B cell (primary cell): ENCODE measurements at regions not wholly inside any gene's neighbourhood (a gene's known extent, or its start where the extent isn't known, plus 50 kb on each side); places are given as distances from the start of the nearest gene placed in this dataset.
A peak's percentile ranks its signal among the peaks of the same experiment; 100 is the strongest.
"Not testable (repeated sequence)": the region's sequence is repeated elsewhere in the genome, so short reads cannot be mapped to it uniquely, and the experiment has no call there.

Source experiments
- ATAC-seq: fragments of 200-7000 bp; cut with Tn5 transposase; one replicate; pipeline ENCODE4 v1.10.0; 2021; ENCODE audit warnings: low read depth, mild to moderate bottlenecking, moderate number of reproducible peaks, moderate library complexity
- CTCF ChIA-PET: fragments of 350-600 bp; sonication (Branson Sonifier 250); formaldehyde crosslinking; loops from one replicate; lab custom pipeline; 2021; ENCODE audit warnings: antibody characterized with exemption, inconsistent platforms; lab: Charles Lee
- POLR2A ChIA-PET: fragments of 350-600 bp; sonication (Branson Sonifier 250); formaldehyde crosslinking; loops from one replicate; lab custom pipeline; 2021; ENCODE audit warnings: antibody characterized with exemption; lab: Charles Lee
- DNase-seq: peaks from one replicate; pipeline ENCODE4 v3.0.0; 2013
- H2AFZ ChIP-seq: 2 replicates; pipeline ENCODE4 v1.6.1; 2012; ENCODE audit warnings: mild to moderate bottlenecking, low read depth, low read length; ENCODE audit not compliant: insufficient read depth, poor library complexity, severe bottlenecking
- H3K27ac ChIP-seq, 2 donors: 1 replicate in 1 of 2; 2 replicates in 1 of 2; pipeline ENCODE4 v1.5.1; 2012 to 2013; ENCODE audit warnings: low read length in 2 of 2, mild to moderate bottlenecking in 2 of 2, moderate library complexity in 1 of 2
- H3K27me3 ChIP-seq, 4 experiments: fragments of 200-600 bp in 1 of 4; sonication (generic) in 1 of 4; replicated peaks in 1 of 4; 1 replicate in 2 of 4; 2 replicates in 2 of 4; pipeline versions ENCODE4 v1.6.1 to v1.7.0; 2013 to 2016; ENCODE audit warnings: low read length in 3 of 4, mild to moderate bottlenecking in 2 of 4, mixed read lengths in 1 of 4, moderate library complexity in 1 of 4; ENCODE audit not compliant: insufficient read depth in 4 of 4, control insufficient read depth in 3 of 4; ENCODE audit errors: control extremely low read depth in 1 of 4
- H3K36me3 ChIP-seq, 2 experiments: replicated peaks in 1 of 2; 1 replicate in 1 of 2; 2 replicates in 1 of 2; pipeline versions ENCODE4 v1.6.1 to v1.7.1; 2013; ENCODE audit warnings: low read length in 1 of 2; ENCODE audit not compliant: insufficient read depth in 2 of 2, control insufficient read depth in 1 of 2; ENCODE audit errors: control extremely low read depth in 1 of 2, extremely low read depth in 1 of 2
- H3K4me1 ChIP-seq, 2 donors: fragments of 200-600 bp in 1 of 2; sonication (generic) in 1 of 2; 1 replicate in 1 of 2; 2 replicates in 1 of 2; pipeline versions ENCODE4 v1.5.1 to v1.6.1; 2013 to 2017; ENCODE audit warnings: low read length in 2 of 2; ENCODE audit not compliant: control insufficient read depth in 2 of 2, insufficient read depth in 2 of 2
- H3K4me2 ChIP-seq: replicated peaks from 2 replicates; pipeline ENCODE3; 2012; ENCODE audit warnings: mild to moderate bottlenecking, low read depth, low read length; ENCODE audit not compliant: poor library complexity, severe bottlenecking
- H3K4me3 ChIP-seq, 5 experiments: fragments of 200-600 bp in 1 of 5; sonication (generic) in 1 of 5; 1 replicate in 3 of 5; 2 replicates in 2 of 5; pipeline versions ENCODE4 v1.5.1 to v1.7.0; 2011 to 2016; ENCODE audit warnings: low read length in 4 of 5, mild to moderate bottlenecking in 4 of 5, low read depth in 2 of 5, control low read depth in 1 of 5, moderate library complexity in 1 of 5; ENCODE audit not compliant: insufficient read depth in 1 of 5; ENCODE audit errors: control extremely low read depth in 1 of 5, extremely low read depth in 1 of 5
- H3K79me2 ChIP-seq: fragments of 200-600 bp; sonication (generic); one replicate; pipeline ENCODE4 v1.6.0; 2016; ENCODE audit warnings: low read length; ENCODE audit not compliant: control insufficient read depth, insufficient read depth
- H3K9ac ChIP-seq: fragments of 200-600 bp; sonication (generic); 2 replicates; pipeline ENCODE4 v1.6.1; 2017; ENCODE audit warnings: mild to moderate bottlenecking, low read length, moderate library complexity
- H3K9me3 ChIP-seq, 3 donors: one replicate each; pipeline versions ENCODE4 v1.6.1 to v1.7.1; 2013; ENCODE audit warnings: low read length in 2 of 3; ENCODE audit not compliant: control insufficient read depth in 2 of 3, insufficient read depth in 1 of 3; ENCODE audit errors: control extremely low read depth in 1 of 3
- H4K20me1 ChIP-seq: 2 replicates; pipeline ENCODE4 v1.6.0; 2012; ENCODE audit warnings: mild to moderate bottlenecking, low read length; ENCODE audit not compliant: insufficient read depth, control insufficient read depth, poor library complexity, severe bottlenecking
- H3K27ac Mint-ChIP-seq: one replicate; pipeline ENCODE4 v1.8.0; 2021; ENCODE audit warnings: mixed read lengths
- H3K27me3 Mint-ChIP-seq: one replicate; pipeline ENCODE4 v1.8.0; 2021; ENCODE audit warnings: mixed read lengths
- H3K4me1 Mint-ChIP-seq: one replicate; pipeline ENCODE4 v1.8.0; 2021; ENCODE audit warnings: mixed read lengths
- H3K4me3 Mint-ChIP-seq: one replicate; pipeline ENCODE4 v1.8.0; 2021; ENCODE audit warnings: mixed read lengths
- H3K9me3 Mint-ChIP-seq: one replicate; pipeline ENCODE4 v1.8.0; 2022; ENCODE audit warnings: mixed read lengths; ENCODE audit not compliant: insufficient read depth
- WGBS: methylation state at CpG from one replicate; pipeline ENCODE4 v1.1.5; 2013; ENCODE audit warnings: missing lambda C conversion rate; ENCODE audit not compliant: insufficient coverage; 5-methylcytosine and 5-hydroxymethylcytosine counted together
- intact Hi-C: fragments of 100-400 bp; cut with micrococcal nuclease; formaldehyde crosslinking; loops from one replicate; pipeline ENCODE4 v1.10.0; 2022
- TF ChIP-seq, protein P1 (sequence below): fragments of 200-600 bp; IDR thresholded peaks from one replicate; pipeline ENCODE4 v1.8.0; 2022; ENCODE audit warnings: antibody characterized with exemption, mild to moderate bottlenecking

DNA sequence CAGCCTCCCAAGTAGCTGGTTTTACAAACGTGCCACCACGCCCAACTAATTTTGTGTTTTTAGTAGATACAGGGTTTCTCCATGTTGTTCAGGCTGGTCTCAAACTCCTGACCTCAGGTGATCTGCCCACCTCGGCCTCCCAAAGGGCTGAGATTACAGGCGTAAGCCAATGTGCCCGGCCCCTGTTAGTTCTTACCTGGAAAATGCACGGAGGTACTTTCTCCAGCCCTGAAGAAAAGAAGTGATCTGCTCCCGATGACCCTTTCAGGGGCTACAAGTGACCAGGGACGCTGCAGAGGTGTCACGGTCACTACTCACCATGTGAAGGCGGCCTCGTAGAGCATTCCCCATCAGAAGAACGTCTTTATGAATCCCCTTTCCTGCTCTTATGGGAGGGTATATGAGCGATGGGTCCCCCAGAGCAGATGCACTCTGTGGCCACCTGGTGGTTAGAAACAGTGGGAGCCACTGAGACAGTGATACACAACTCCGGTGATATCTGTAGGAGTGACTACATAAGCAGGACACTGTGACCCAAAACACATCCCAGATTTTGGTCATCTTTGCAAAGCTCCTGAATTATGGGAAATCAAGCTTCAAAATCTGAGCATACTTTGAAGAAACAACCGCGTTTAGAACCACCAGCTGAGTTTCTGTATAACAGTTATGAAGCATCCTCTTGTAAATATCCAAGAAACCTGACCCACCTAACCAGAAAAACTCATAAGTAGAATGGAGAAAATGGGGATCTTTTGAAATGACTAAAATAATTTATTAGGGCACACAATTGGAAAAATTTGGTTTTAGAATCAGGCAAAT lies 102.7 kb upstream of the NBPF11 start:
- CTCF ChIA-PET, H3K9me3 ChIP-seq, H3K27ac Mint-ChIP-seq, H3K9ac ChIP-seq, H3K4me3 ChIP-seq, H3K36me3 ChIP-seq, POLR2A ChIA-PET, H4K20me1 ChIP-seq, H3K27me3 Mint-ChIP-seq, H2AFZ ChIP-seq, H3K4me2 ChIP-seq, H3K4me3 Mint-ChIP-seq, H3K27ac ChIP-seq, intact Hi-C loops, H3K79me2 ChIP-seq, H3K4me1 Mint-ChIP-seq, H3K9me3 Mint-ChIP-seq, H3K27me3 ChIP-seq, H3K4me1 ChIP-seq: not testable (repeated sequence)
- DNase-seq (peak; percentile 46), ATAC-seq (peak; percentile 43)
- WGBS: 53% methylated on average over 6 of the region's 16 CpGs
- TF ChIP-seq, protein P1, sequence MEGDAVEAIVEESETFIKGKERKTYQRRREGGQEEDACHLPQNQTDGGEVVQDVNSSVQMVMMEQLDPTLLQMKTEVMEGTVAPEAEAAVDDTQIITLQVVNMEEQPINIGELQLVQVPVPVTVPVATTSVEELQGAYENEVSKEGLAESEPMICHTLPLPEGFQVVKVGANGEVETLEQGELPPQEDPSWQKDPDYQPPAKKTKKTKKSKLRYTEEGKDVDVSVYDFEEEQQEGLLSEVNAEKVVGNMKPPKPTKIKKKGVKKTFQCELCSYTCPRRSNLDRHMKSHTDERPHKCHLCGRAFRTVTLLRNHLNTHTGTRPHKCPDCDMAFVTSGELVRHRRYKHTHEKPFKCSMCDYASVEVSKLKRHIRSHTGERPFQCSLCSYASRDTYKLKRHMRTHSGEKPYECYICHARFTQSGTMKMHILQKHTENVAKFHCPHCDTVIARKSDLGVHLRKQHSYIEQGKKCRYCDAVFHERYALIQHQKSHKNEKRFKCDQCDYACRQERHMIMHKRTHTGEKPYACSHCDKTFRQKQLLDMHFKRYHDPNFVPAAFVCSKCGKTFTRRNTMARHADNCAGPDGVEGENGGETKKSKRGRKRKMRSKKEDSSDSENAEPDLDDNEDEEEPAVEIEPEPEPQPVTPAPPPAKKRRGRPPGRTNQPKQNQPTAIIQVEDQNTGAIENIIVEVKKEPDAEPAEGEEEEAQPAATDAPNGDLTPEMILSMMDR: peak; percentile 75

DNA sequence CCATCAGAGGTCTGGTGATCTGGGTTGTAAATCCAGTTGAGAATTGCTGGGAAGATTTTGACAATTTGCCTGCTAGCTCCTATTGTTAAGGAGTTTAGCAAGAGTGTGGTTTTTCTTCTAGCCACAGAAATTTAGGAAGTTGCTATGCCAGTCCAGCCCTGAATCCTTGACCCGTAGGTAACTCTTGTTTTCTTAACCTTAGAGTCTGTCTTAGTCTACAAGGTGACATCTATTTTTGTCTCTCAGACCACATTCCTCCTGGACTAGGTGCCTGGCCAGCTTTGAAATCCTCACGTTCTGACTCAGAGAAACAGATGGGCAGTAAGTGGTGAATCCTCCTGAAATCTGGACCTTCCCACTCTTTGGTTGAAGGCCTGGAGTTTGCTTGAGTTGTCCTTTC lies 101.7 kb upstream of the NBPF11 start:
- H3K4me1 Mint-ChIP-seq, H3K27ac Mint-ChIP-seq, H4K20me1 ChIP-seq, ATAC-seq, H3K4me1 ChIP-seq, H3K27me3 Mint-ChIP-seq, H3K27ac ChIP-seq, intact Hi-C loops, H3K9ac ChIP-seq, H2AFZ ChIP-seq, H3K4me3 Mint-ChIP-seq, H3K9me3 ChIP-seq, H3K27me3 ChIP-seq, H3K36me3 ChIP-seq, DNase-seq, POLR2A ChIA-PET, CTCF ChIA-PET, H3K9me3 Mint-ChIP-seq, H3K4me2 ChIP-seq, H3K4me3 ChIP-seq, H3K79me2 ChIP-seq: not testable (repeated sequence)
- no CpG with 5 or more reads among the region's 2 CpGs for WGBS

DNA sequence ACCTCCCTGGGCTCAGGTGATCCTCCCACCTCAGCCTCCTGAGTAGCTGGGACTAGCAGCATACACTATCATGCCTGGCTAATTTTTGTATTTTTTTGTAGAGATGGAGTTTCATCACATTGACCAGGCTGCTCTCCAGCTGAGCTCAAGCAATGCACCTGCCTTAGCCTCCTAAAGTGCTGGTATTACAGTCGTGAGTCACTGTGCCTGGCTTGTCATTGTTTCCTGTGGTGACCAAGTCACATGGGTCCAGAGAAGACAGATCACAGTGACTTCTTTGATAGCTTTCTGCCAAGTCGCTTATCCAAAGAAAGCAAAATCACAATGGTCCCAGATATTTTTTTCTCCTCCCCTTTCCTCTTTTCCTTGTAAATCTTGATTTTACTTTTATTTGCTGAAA lies 96.7 kb upstream of the NBPF11 start:
- H3K4me1 Mint-ChIP-seq, DNase-seq, H3K27me3 ChIP-seq, H3K4me2 ChIP-seq, H3K79me2 ChIP-seq, H3K4me3 Mint-ChIP-seq, H3K27ac Mint-ChIP-seq, H3K36me3 ChIP-seq, CTCF ChIA-PET, H3K9me3 ChIP-seq, POLR2A ChIA-PET, H3K27me3 Mint-ChIP-seq, H2AFZ ChIP-seq, H3K4me3 ChIP-seq, H3K9ac ChIP-seq, H3K4me1 ChIP-seq, H3K27ac ChIP-seq, H3K9me3 Mint-ChIP-seq, H4K20me1 ChIP-seq, intact Hi-C loops, ATAC-seq: not testable (repeated sequence)
- WGBS: no CpG with 5 or more reads among the region's 2 CpGs
